NCI-H2227 (cell line): ENCODE measurements at regions not wholly inside any gene's neighbourhood (a gene's known extent, or its start where the extent isn't known, plus 50 kb on each side); places are given as distances from the start of the nearest gene placed in this dataset.
A peak's percentile ranks its signal among the peaks of the same experiment; 100 is the strongest.
"Not testable (repeated sequence)": the region's sequence is repeated elsewhere in the genome, so short reads cannot be mapped to it uniquely, and the experiment has no call there.

Experiments
- DNase-seq: peaks from one replicate; lab custom pipeline; 2025; ENCODE audit not compliant: unreplicated experiment; lab: John Stamatoyannopoulos, UW

DNA sequence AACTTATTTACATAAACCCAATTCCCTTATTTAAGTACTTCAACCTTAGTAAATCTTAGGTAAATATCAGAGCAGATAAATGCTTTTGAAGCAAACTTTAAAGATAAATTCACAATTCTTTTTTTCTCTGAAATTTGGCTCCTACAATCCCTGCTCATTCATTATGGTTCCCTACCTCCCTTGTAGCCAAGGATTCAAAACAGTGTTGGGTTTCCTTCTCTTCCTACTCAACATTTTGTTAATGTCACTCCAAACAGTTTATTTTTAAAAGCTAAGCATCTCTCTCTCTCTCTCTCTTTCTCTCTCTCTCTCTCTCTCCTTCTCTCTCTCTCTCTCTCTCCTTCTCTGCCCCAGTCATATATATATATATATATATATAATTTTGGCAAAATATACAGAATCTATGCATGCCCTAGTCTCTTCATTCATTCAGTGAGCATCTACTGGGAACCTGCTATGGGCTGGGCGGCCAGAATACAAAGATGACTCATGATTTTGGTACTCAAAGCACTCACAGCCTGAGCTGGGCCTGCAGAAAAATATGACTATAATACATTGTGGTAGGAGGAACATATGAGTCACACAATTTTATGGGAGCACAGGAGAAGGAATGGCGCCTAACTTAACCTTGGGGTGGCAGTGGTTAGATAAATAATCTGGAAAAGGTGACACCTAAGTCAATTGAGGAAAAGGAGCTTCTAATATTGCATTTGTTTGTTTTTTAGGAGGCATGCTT lies 123.7 kb upstream of the DHRS4 start:
- no peak for DNase-seq

DNA sequence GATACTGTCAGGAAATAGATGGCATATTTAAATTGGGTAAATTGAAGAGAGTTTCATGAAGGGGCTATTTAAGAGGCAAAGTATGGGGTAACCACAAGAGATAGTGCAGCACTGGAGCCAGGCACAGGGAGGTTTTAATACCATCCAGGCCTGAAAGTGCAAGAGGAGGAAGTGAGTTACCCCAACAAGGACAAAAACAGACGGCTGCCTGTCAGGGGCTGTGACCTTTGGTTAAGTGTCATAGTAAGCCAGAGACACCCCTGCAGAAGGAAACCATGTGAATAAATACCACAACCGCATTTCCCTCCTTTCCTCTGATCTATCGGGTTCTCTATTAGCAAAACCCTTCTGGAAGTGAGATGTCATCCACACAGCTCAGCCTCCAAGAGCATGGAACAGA lies 122.0 kb upstream of the DHRS4 start:
- no peak for DNase-seq

DNA sequence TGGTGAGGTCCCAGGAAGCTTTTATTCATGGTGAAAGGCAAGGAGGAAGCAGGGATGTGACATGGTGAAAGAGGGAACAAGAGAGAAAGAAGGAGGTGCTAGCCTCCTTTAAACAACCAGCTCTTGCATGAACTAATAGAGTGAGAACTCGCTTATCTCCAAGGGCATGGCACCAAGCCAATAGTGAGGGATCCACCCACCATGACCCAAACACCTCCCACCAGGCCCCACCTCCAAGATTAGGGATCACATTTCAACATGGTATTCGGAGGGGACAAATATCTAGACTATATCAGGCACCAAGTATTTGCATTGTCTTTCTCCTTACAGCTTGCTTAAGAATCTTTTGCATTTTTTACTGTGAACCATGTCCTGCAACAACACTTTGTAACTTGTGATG lies 91.9 kb upstream of the DHRS4 start:
- no peak for DNase-seq

DNA sequence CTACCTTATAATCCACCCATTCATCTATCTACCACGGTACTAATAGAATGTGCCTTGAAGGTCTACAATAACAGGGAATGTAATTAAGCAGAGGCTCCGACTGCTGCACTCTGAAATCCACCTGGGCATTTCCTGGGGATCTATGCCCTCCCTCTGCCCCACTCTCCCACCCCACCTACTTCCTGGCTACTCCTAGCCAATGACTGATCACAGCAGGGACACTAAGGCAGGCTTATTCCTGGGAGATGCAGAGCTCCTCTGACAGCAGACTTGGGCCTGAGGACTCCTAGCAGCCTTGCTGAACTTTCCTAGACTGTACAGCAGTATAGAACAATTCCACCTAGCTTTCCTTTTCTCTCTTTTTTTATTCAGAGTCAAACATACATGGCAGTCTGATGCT lies 91.1 kb upstream of the DHRS4 start:
- DNase-seq: no peak

- no peak for DNase-seq
Measured at GRCh38 chr14:23863836-23864235, 89.7 kb upstream of the DHRS4 start.

GRCh38 chr14:23864259-23864658 lies 89.3 kb upstream of the DHRS4 start:
- no peak for DNase-seq

GRCh38 chr14:23864861-23865260 lies 88.7 kb upstream of the DHRS4 start:
- DNase-seq: no peak

DNA sequence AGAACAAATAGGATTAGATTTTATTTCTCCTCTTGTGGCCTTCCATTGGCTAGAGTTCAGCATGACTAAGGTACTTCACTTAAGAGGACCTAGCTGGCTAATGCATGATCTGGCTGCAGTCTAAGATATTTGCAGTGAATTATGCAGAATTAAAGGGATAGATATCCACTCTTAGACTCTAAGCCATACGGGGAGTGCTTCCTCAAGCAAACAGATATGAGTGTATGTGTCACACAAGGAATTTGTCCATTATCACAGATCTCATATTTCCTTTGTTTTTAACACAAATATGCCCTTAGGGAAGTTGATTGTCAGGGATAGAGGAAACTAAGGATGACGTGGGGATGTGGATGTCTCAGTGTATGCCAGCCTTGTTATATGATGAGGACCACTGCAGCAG lies 88.1 kb upstream of the DHRS4 start:
- DNase-seq: no peak

GRCh38 chr14:23866269-23866668 lies 87.3 kb upstream of the DHRS4 start:
- DNase-seq: no peak

DNA sequence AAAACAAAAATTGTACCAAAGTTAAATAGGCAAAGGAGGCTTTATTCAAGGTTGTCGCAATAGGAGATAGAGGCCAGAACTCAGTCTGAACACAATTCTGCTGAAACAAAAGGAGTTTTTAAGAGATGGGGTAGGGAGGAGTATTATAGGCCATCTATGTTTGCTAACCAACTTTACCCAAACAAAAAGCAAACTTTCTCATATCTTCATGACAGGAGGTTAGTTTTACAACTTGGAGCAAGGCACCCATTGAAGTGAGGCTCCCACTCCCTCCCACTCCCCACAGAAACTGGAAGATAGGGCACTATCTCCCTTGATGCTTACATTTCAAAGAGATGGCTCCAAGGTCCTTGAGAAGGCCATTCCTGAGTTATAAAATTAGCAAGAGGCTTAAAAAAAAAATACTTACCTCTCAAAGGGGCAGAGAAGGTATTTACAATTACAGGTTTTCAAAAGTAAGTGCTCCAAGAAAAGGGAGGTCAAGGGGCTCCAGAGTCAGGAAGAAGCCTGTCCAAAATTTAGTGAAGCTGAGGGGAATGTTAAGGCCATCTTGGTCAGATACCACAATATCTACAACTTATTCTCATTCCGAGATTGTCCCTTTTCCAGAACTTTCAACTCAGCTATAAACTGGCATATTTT lies 84.4 kb upstream of the DHRS4 start:
- DNase-seq: no peak

GRCh38 chr14:23876160-23876750 lies 77.3 kb upstream of the DHRS4 start:
- no peak for DNase-seq

DNA sequence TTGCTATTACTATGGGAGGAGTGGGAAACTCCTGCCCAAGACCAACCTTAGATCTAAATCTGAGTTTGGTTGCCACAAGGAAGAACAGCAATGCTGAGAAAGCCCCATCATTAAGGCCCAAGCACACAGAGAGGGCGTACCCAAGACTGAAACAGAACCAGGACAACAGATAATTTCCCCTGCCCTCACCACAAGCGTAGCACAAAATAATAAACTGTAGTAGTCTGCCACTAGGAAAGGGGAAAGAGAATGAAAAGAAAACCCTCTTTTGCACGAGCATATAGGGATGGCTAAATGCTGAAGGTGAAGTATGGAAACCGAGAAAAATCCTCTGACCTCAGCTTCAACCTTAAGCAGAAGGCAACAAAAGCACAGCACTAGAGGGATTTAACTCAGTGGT lies 76.5 kb upstream of the DHRS4 start:
- no peak for DNase-seq

DNA sequence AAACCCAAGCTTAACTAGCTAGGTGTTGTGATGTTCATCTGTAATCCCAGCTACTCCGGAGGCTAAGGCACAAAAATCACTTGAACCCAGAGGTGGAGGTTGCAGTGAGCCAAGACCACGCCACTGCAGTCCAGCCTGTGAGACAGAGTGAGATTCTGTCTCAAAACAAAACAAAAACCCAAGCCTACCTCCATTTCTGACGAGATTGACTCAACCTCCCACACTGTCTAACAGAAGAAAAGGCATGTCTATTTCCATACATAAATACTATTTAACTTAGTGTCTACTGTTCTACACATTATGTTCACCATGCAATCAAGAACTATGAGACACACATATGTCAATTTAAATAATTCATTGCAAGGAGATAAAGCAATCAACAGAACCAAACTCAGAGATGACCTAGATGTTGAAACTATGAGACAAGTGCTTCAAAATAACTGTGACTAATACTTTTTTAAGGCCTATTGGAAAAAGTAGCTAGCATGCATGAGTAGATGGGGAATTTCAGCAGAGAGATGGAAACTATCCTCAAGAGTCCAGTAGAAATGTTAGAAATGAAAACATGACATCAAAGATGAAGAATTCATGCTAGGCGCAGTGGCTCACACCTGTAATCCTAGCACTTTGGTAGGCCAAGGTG lies 75.9 kb upstream of the DHRS4 start:
- DNase-seq: no peak

- DNase-seq: no peak
Measured at GRCh38 chr14:23881282-23881681, 72.3 kb upstream of the DHRS4 start.

DNA sequence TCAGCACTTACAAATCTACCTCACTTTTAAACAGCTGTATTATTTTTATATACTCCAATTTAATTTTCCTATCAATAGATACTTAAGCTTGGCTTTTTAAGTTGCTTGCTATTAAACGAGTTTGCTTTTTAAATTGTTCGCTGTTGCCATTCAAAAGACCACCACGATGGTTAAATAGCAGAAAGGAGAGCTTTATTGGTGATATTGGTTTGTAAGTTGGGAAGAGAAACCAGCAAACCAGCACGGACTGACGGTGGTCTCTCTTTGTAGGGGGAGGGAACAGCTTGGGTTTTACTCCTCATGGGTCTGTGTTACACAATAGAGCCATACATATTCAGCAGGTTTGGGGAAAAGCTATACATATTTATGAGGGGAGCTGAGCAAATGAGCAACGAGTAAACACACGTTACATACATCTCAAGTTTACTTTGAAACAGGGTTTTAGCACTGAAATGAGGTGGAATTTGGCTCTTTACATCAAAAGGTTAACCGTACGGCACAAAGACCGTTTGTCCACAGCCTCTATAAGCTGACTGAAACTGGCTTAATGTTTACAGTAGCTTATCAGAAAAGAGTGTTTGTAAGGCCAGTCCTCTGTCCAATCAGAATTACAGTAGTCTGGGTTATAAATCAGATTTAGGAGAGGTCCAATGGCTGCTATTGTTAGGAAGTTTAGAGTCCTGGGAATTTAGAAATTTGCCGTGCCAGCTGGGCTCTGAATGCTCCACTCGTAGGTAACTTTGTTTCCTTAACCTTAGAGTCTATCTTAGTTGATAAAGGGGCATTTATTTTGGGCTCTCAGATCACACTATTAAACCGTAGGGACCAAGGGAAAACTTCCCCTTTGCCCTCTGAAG lies 69.7 kb upstream of the DHRS4 start:
- DNase-seq: peak; percentile 9

DNA sequence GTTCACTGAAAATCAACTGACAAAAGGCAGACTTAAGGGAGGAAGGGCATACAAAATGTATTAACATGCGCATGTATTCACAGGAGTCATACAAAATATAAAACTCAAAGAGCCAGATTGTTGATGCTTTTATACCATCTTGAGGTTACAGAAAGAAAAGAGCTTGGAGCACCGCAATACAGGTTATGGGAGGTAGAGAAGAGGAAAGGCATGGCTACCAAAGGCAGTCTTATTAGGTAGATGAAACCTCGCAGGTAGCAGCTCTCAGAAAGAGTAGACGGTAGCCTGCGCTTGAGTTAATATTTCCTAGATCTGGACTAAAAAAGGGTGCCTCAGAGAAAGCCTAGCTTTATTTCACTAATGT lies 69.0 kb upstream of the DHRS4 start:
- no peak for DNase-seq

- no peak for DNase-seq
Measured at GRCh38 chr14:23887536-23887935, 66.0 kb upstream of the DHRS4 start.

- not testable (repeated sequence) for DNase-seq
Measured at GRCh38 chr14:23891717-23892116, 61.9 kb upstream of the DHRS4 start.

GRCh38 chr14:23892289-23892688 lies 61.3 kb upstream of the DHRS4 start:
- not testable (repeated sequence) for DNase-seq

- no peak for DNase-seq
Measured at GRCh38 chr14:23894362-23895052, 59.1 kb upstream of the DHRS4 start.

GRCh38 chr14:23895053-23895419 lies 58.5 kb upstream of the DHRS4 start:
- no peak for DNase-seq
